SK-N-MC (cell line): ENCODE measurements at regions not wholly inside any gene's neighbourhood (a gene's known extent, or its start where the extent isn't known, plus 50 kb on each side); places are given as distances from the start of the nearest gene placed in this dataset.

Source experiments
- DNase-seq: peaks from one replicate; pipeline ENCODE4 v3.0.0-alpha.2; 2011; ENCODE audit warnings: low read depth, low spot score
- H3K27ac ChIP-seq: fragments of 200-600 bp; sonication (generic); 2 replicates; pipeline ENCODE4 v1.5.1; 2016; ENCODE audit warnings: mixed run types
- H3K36me3 ChIP-seq: fragments of 200-600 bp; sonication (generic); 2 replicates; pipeline ENCODE4 v1.6.1; 2017; ENCODE audit warnings: antibody characterized with exemption, low read length, mixed read lengths; ENCODE audit not compliant: insufficient read depth
- H3K4me3 ChIP-seq: fragments of 200-600 bp; sonication (generic); 2 replicates; pipeline ENCODE4 v1.5.1; 2016
- H3K9ac ChIP-seq: fragments of 200-600 bp; sonication (generic); 2 replicates; pipeline ENCODE4 v1.8.0; 2017; ENCODE audit warnings: mixed run types, mixed read lengths; ENCODE audit not compliant: insufficient read length
- H3K9me3 ChIP-seq: fragments of 200-600 bp; sonication (generic); 2 replicates; pipeline ENCODE4 v1.6.1; 2017; ENCODE audit warnings: low read depth, mild to moderate bottlenecking, antibody characterized with exemption, low read length, moderate library complexity, mixed read lengths
- EZH2 ChIP-seq: fragments of 200-600 bp; sonication (generic); IDR thresholded peaks from one replicate; pipeline ENCODE4 v1.6.1; 2017; ENCODE audit warnings: antibody characterized with exemption
- FOXP2 ChIP-seq: optimal IDR thresholded peaks from 2 replicates; pipeline ENCODE3; 2011; ENCODE audit warnings: mild to moderate bottlenecking, moderate library complexity; ENCODE audit not compliant: insufficient read depth; ENCODE audit errors: extremely low read length, control extremely low read depth
- POLR2AphosphoS5 ChIP-seq: IDR thresholded peaks from 2 replicates; pipeline ENCODE4 v1.6.1; 2012; ENCODE audit warnings: mild to moderate bottlenecking, low read depth, low read length, borderline replicate concordance

GRCh38 chr21:35397781-35398180, 348.7 kb upstream of the RUNX1 start:
- no peaks in the 10 kb centered on the region for H3K36me3 ChIP-seq
- no peak overlapping the region for H3K9ac ChIP-seq
- H3K4me3 ChIP-seq = no peak overlapping the region
- TF ChIP-seq FOXP2 (no peak), POLR2AphosphoS5 (no peak), EZH2 (no peak)
- no peak for DNase-seq
- H3K9me3 ChIP-seq = no peaks in the 10 kb centered on the region
- no peak overlapping the region for H3K27ac ChIP-seq

GRCh38 chr21:35396655-35397054, 347.6 kb upstream of the RUNX1 start:
- H3K4me3 ChIP-seq = no peak overlapping the region
- H3K36me3 ChIP-seq = no peaks in the 10 kb centered on the region
- H3K27ac ChIP-seq = no peak overlapping the region
- no peaks in the 10 kb centered on the region for H3K9me3 ChIP-seq
- H3K9ac ChIP-seq = no peak overlapping the region
- TF ChIP-seq FOXP2 = no peak
- no peak for TF ChIP-seq EZH2
- no peak for TF ChIP-seq POLR2AphosphoS5
- no peak for DNase-seq

- Histone ChIP-seq H3K36me3 (no peaks in the 10 kb centered on the region), H3K9ac (no peak overlapping the region), H3K4me3 (no peak overlapping the region), H3K27ac (no peak overlapping the region), H3K9me3 (no peaks in the 10 kb centered on the region)
- DNase-seq = no peak
- TF ChIP-seq FOXP2 (no peak), POLR2AphosphoS5 (no peak), EZH2 (no peak)
These were observed 346.6 kb upstream of the RUNX1 start for GRCh38 chr21:35395728-35396127.

- TF ChIP-seq EZH2 = no peak
- TF ChIP-seq POLR2AphosphoS5 = no peak
- TF ChIP-seq FOXP2 = no peak
- DNase-seq = no peak
- Histone ChIP-seq H3K27ac (no peak overlapping the region), H3K9me3 (no peaks in the 10 kb centered on the region), H3K36me3 (no peaks in the 10 kb centered on the region), H3K9ac (no peak overlapping the region), H3K4me3 (no peak overlapping the region)
These were observed 345.7 kb upstream of the RUNX1 start for GRCh38 chr21:35394634-35395369.

GRCh38 chr21:35394049-35394448, 344.9 kb upstream of the RUNX1 start:
- Histone ChIP-seq H3K27ac (no peak overlapping the region), H3K9me3 (no peaks in the 10 kb centered on the region), H3K4me3 (no peak overlapping the region), H3K36me3 (no peaks in the 10 kb centered on the region), H3K9ac (no peak overlapping the region)
- DNase-seq = no peak
- TF ChIP-seq POLR2AphosphoS5 (no peak), FOXP2 (no peak), EZH2 (no peak)

GRCh38 chr21:35390013-35390776, 341.1 kb upstream of the RUNX1 start:
- DNase-seq = no peak
- TF ChIP-seq EZH2 (no peak), FOXP2 (no peak), POLR2AphosphoS5 (no peak)
- Histone ChIP-seq H3K27ac (no peak overlapping the region), H3K4me3 (no peak overlapping the region), H3K9ac (no peak overlapping the region), H3K36me3 (no peaks in the 10 kb centered on the region), H3K9me3 (no peaks in the 10 kb centered on the region)

GRCh38 chr21:35386491-35387079, 337.5 kb upstream of the RUNX1 start:
- no peak for TF ChIP-seq FOXP2
- H3K36me3 ChIP-seq = no peaks in the 10 kb centered on the region
- no peak overlapping the region for H3K4me3 ChIP-seq
- H3K9me3 ChIP-seq = no peaks in the 10 kb centered on the region
- H3K9ac ChIP-seq = no peak overlapping the region
- DNase-seq = no peak
- H3K27ac ChIP-seq = no peak overlapping the region

- H3K4me3 ChIP-seq = no peak overlapping the region
- no peaks in the 10 kb centered on the region for H3K36me3 ChIP-seq
- H3K9ac ChIP-seq = no peak overlapping the region
- DNase-seq = no peak
- H3K27ac ChIP-seq = no peak overlapping the region
- TF ChIP-seq EZH2 (no peak), POLR2AphosphoS5 (no peak), FOXP2 (no peak)
- no peaks in the 10 kb centered on the region for H3K9me3 ChIP-seq
These were observed 335.3 kb upstream of the RUNX1 start for GRCh38 chr21:35384375-35384774.
